Astrocyte (in vitro differentiated cells and primary cell): ENCODE measurements at regions not wholly inside any gene's neighbourhood (a gene's known extent, or its start where the extent isn't known, plus 50 kb on each side); places are given as distances from the start of the nearest gene placed in this dataset.

Experiments
- CTCF ChIP-seq: IDR thresholded peaks from 2 replicates; pipeline ENCODE4 v1.5.1; 2011; ENCODE audit warnings: low read depth, mild to moderate bottlenecking, inconsistent platforms, low read length, moderate library complexity; ENCODE audit not compliant: insufficient read depth
- EZH2 ChIP-seq: IDR thresholded peaks from 2 replicates; pipeline ENCODE4 v1.6.1; 2012; ENCODE audit warnings: mild to moderate bottlenecking, low read length, inconsistent platforms; ENCODE audit not compliant: insufficient read depth

DNA sequence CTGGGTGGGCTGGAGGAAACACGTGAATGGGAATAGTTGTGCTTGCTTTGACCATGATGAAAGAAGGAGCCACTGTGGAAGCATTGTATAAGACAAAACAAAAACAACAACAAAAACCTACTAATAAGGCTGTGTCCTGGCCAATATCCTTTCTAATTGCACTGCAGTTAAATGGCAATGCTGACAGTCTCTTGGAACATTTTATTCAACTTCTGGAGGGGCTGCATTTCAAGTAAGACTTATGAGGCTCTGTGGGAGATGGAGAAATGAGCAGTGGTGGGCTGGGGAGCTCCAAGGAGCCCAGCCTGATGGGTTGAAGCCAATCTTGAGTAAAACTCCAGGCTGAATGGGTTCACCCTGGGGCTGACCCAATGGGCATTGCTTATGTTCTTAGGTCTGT, 99.8 kb upstream of the ROPN1 start:
- TF ChIP-seq EZH2 (no peak), CTCF (no peak)
